ENCODE measurements at regions not wholly inside any gene's neighbourhood (a gene's known extent, or its start where the extent isn't known, plus 50 kb on each side); places are given as distances from the start of the nearest gene placed in this dataset.
"Not testable (repeated sequence)": the region's sequence is repeated elsewhere in the genome, so short reads cannot be mapped to it uniquely, and the experiment has no call there.

GRCh38 chr6:57822896-57823358 is 505.5 kb downstream of the PRIM2 start:
- H3K4me1 ChIP-seq (ENCODE audit: control insufficient read depth in 1 of 2, insufficient read depth in 2 of 2, low read length in 2 of 2) = no peaks in the 10 kb centered on the region
- no peak overlapping the region for H3K27ac ChIP-seq (ENCODE audit: low read depth, low read length)
- RAD21 ChIA-PET (ENCODE audit: low non-redundant PET in 1 of 2, low total read pairs in 2 of 2, uncharacterized antibody in 2 of 2, unreplicated experiment in 2 of 2) = no interaction called here
- no peak overlapping the region for H3K4me3 ChIP-seq (replicated peaks in 1 of 2; ENCODE audit: low read depth in 1 of 2, low read length in 2 of 2)
- no peak overlapping the region for H2AFZ ChIP-seq (ENCODE audit: low read depth, low read length, poor library complexity, severe bottlenecking)
- TSS peak; percentile 71 for BruUV-seq (replicated peaks)
- H3K36me3 ChIP-seq (ENCODE audit: control insufficient read depth in 1 of 2, insufficient read depth in 2 of 2, low read length in 2 of 2) = no peaks in the 10 kb centered on the region
- H3K9ac ChIP-seq (ENCODE audit: low read length) = no peak overlapping the region
- no peaks in the 10 kb centered on the region for H3K9me3 ChIP-seq (ENCODE audit: control insufficient read depth in 1 of 2, insufficient read depth in 1 of 2, low read depth in 1 of 2, low read length in 2 of 2)
- no peak for TF ChIP-seq SP1 (IDR thresholded peaks at IDR 0.05; ENCODE audit: low read depth)
- no peak for TF ChIP-seq POLR2AphosphoS5 (IDR thresholded peaks at IDR 0.05; ENCODE audit: low read depth, low read length)
- no peak for TF ChIP-seq ELF1 (IDR thresholded peaks at IDR 0.05; ENCODE audit: borderline replicate concordance, low read depth)
- TF ChIP-seq SRF (IDR thresholded peaks at IDR 0.05; ENCODE audit: low read depth) = no peak
- no peak for TF ChIP-seq RAD21 (IDR thresholded peaks at IDR 0.05; ENCODE audit: low read depth)
- no peak for TF ChIP-seq CTCF (IDR thresholded peaks at IDR 0.05 in 2 of 3, conservative IDR thresholded peaks at IDR 0.05 in 1 of 3; ENCODE audit: borderline replicate concordance in 1 of 3, insufficient read depth in 1 of 3, low read depth in 2 of 3, low read length in 2 of 3)
- TF ChIP-seq TCF7L2 (IDR thresholded peaks at IDR 0.05; ENCODE audit: borderline replicate concordance, extremely low read depth, insufficient read depth, insufficient read length) = no peak
- no peak for TF ChIP-seq CBX3 (IDR thresholded peaks at IDR 0.05; ENCODE audit: low read depth)
- TF ChIP-seq EZH2 (IDR thresholded peaks at IDR 0.05) = no peak
- TF ChIP-seq EZH2phosphoT487 (IDR thresholded peaks at IDR 0.05; ENCODE audit: borderline replicate concordance) = no peak
- no peak for TF ChIP-seq YY1 (IDR thresholded peaks at IDR 0.05; ENCODE audit: extremely low read depth, insufficient replicate concordance, low read depth, low read length)
- TF ChIP-seq SIN3A (IDR thresholded peaks at IDR 0.05; ENCODE audit: low read depth) = no peak
- no peak for TF ChIP-seq ZFX (IDR thresholded peaks at IDR 0.05)
- no peak for TF ChIP-seq FOSL1 (IDR thresholded peaks at IDR 0.05; ENCODE audit: low read depth)
- H3K4me2 ChIP-seq (ENCODE audit: low read length) = no peak overlapping the region
- no peak for ATAC-seq
- H3K79me2 ChIP-seq (ENCODE audit: insufficient read depth, low read length) = no peaks in the 10 kb centered on the region
- CTCF ChIA-PET = no interaction called here
- intact Hi-C loops (cut with micrococcal nuclease) = no loop called here
- peaks cover 4% of the 10 kb centered on the region; the same call in 1 of the 2 replicates for H3K27me3 ChIP-seq (ENCODE audit: insufficient read depth, low read length)
- no peaks in the 10 kb centered on the region for H4K20me1 ChIP-seq (ENCODE audit: insufficient read depth)
- H3K9me2 ChIP-seq (ENCODE audit: insufficient read depth) = no peaks in the 10 kb centered on the region
- DNase-seq (ENCODE audit: low read depth, low spot score) = no peak
- POLR2A ChIA-PET = no interaction called here

- H3K9ac ChIP-seq (ENCODE audit: low read length); H3K4me3 ChIP-seq (replicated peaks in 1 of 2; ENCODE audit: low read depth in 1 of 2, low read length in 2 of 2); DNase-seq (ENCODE audit: low read depth, low spot score); H3K27me3 ChIP-seq (ENCODE audit: insufficient read depth, low read length); H3K4me1 ChIP-seq (ENCODE audit: control insufficient read depth in 1 of 2, insufficient read depth in 2 of 2, low read length in 2 of 2); H4K20me1 ChIP-seq (ENCODE audit: insufficient read depth); ATAC-seq; H3K36me3 ChIP-seq (ENCODE audit: control insufficient read depth in 1 of 2, insufficient read depth in 2 of 2, low read length in 2 of 2); POLR2A ChIA-PET; H2AFZ ChIP-seq (ENCODE audit: low read depth, low read length, poor library complexity, severe bottlenecking); H3K9me2 ChIP-seq (ENCODE audit: insufficient read depth); CTCF ChIA-PET; H3K27ac ChIP-seq (ENCODE audit: low read depth, low read length); intact Hi-C loops (cut with micrococcal nuclease); RAD21 ChIA-PET (ENCODE audit: low non-redundant PET in 1 of 2, low total read pairs in 2 of 2, uncharacterized antibody in 2 of 2, unreplicated experiment in 2 of 2); H3K9me3 ChIP-seq (ENCODE audit: control insufficient read depth in 1 of 2, insufficient read depth in 1 of 2, low read depth in 1 of 2, low read length in 2 of 2); BruUV-seq (replicated peaks); H3K79me2 ChIP-seq (ENCODE audit: insufficient read depth, low read length); H3K4me2 ChIP-seq (ENCODE audit: low read length): not testable (repeated sequence)
Observed at GRCh38 chr6:57837622-57838209, 520.3 kb downstream of the PRIM2 start.

- H3K9me2 ChIP-seq (ENCODE audit: insufficient read depth); H4K20me1 ChIP-seq (ENCODE audit: insufficient read depth); BruUV-seq (replicated peaks); intact Hi-C loops (cut with micrococcal nuclease); H2AFZ ChIP-seq (ENCODE audit: low read depth, low read length, poor library complexity, severe bottlenecking); ATAC-seq; H3K27ac ChIP-seq (ENCODE audit: low read depth, low read length); CTCF ChIA-PET; DNase-seq (ENCODE audit: low read depth, low spot score); H3K9ac ChIP-seq (ENCODE audit: low read length); H3K4me1 ChIP-seq (ENCODE audit: control insufficient read depth in 1 of 2, insufficient read depth in 2 of 2, low read length in 2 of 2); H3K79me2 ChIP-seq (ENCODE audit: insufficient read depth, low read length); RAD21 ChIA-PET (ENCODE audit: low non-redundant PET in 1 of 2, low total read pairs in 2 of 2, uncharacterized antibody in 2 of 2, unreplicated experiment in 2 of 2); H3K4me2 ChIP-seq (ENCODE audit: low read length); H3K4me3 ChIP-seq (replicated peaks in 1 of 2; ENCODE audit: low read depth in 1 of 2, low read length in 2 of 2); H3K36me3 ChIP-seq (ENCODE audit: control insufficient read depth in 1 of 2, insufficient read depth in 2 of 2, low read length in 2 of 2); H3K27me3 ChIP-seq (ENCODE audit: insufficient read depth, low read length); POLR2A ChIA-PET; H3K9me3 ChIP-seq (ENCODE audit: control insufficient read depth in 1 of 2, insufficient read depth in 1 of 2, low read depth in 1 of 2, low read length in 2 of 2): not testable (repeated sequence)
Observed at GRCh38 chr6:57841551-57841950, 524.1 kb downstream of the PRIM2 start.
